Activated T-cell treated with anti-CD3 and anti-CD28 coated beads for 4 hours (primary cell): ENCODE measurements at regions not wholly inside any gene's neighbourhood (a gene's known extent, or its start where the extent isn't known, plus 50 kb on each side); places are given as distances from the start of the nearest gene placed in this dataset.

Source experiments
- DNase-seq: peaks from one replicate; pipeline ENCODE4 v3.0.0-alpha.2; 2020

GRCh38 chr20:50286609-50287008 is 96.0 kb downstream of the CEBPB start:
- DNase-seq: no peak

- DNase-seq: no peak
Measured at GRCh38 chr20:50287512-50287911, 96.9 kb downstream of the CEBPB start.

GRCh38 chr20:50288128-50288623 is 97.5 kb downstream of the CEBPB start:
- DNase-seq: no peak

GRCh38 chr20:50289581-50289980 is 99.0 kb downstream of the CEBPB start:
- no peak for DNase-seq

- DNase-seq: no peak
Measured at GRCh38 chr20:50290112-50290511, 99.5 kb downstream of the CEBPB start.

GRCh38 chr20:50290808-50291207 is 100.2 kb downstream of the CEBPB start:
- no peak for DNase-seq

GRCh38 chr20:50291254-50292078 is 100.8 kb downstream of the CEBPB start:
- no peak for DNase-seq

- DNase-seq: no peak
Measured at GRCh38 chr20:50292079-50292590, 101.5 kb downstream of the CEBPB start.

GRCh38 chr20:50292591-50293283 is 102.1 kb downstream of the CEBPB start:
- no peak for DNase-seq

- no peak for DNase-seq
Measured at GRCh38 chr20:50293284-50294139, 102.9 kb downstream of the CEBPB start.

GRCh38 chr20:50294164-50295088 is 103.8 kb downstream of the CEBPB start:
- DNase-seq: no peak

GRCh38 chr20:50295345-50295744 is 104.7 kb downstream of the CEBPB start:
- DNase-seq: no peak

GRCh38 chr20:50295762-50296449 is 105.3 kb downstream of the CEBPB start:
- DNase-seq: no peak

- DNase-seq: no peak
Measured at GRCh38 chr20:50296450-50297375, 106.1 kb downstream of the CEBPB start.

- no peak for DNase-seq
Measured at GRCh38 chr20:50297498-50298376, 107.1 kb downstream of the CEBPB start.

GRCh38 chr20:50298554-50299324 is 108.1 kb downstream of the CEBPB start:
- DNase-seq: no peak

GRCh38 chr20:50299325-50299629 is 108.6 kb downstream of the CEBPB start:
- DNase-seq: no peak

GRCh38 chr20:50301165-50301564 is 110.5 kb downstream of the CEBPB start:
- no peak for DNase-seq
